ENCODE measurements at regions not wholly inside any gene's neighbourhood (a gene's known extent, or its start where the extent isn't known, plus 50 kb on each side); places are given as distances from the start of the nearest gene placed in this dataset.

GRCh38 chr13:21297447-21297846, 121.0 kb downstream of the MRPL57 start:
- TF ChIP-seq CTCF (IDR thresholded peaks at IDR 0.05) = no peak
- TF ChIP-seq POLR2A (IDR thresholded peaks at IDR 0.05) = no peak
